Liver (tissue), 7 donors: ENCODE measurements at regions not wholly inside any gene's neighbourhood (a gene's known extent, or its start where the extent isn't known, plus 50 kb on each side); places are given as distances from the start of the nearest gene placed in this dataset.

Experiments used
- DNase-seq: peaks from one replicate; pipeline ENCODE4 v3.0.0-alpha.2; 2017; ENCODE audit warnings: low spot score
- H3K27ac ChIP-seq, 2 donors: one replicate each; pipeline ENCODE4 v1.7.0; 2013; ENCODE audit warnings: inconsistent platforms in 2 of 2, low read length in 2 of 2, control low read depth in 1 of 2, low read depth in 1 of 2, mild to moderate bottlenecking in 1 of 2
- H3K27me3 ChIP-seq, 4 donors: one replicate each; pipeline versions ENCODE4 v1.6.1 to v1.7.0; 2013; ENCODE audit warnings: low read length in 3 of 4, inconsistent platforms in 1 of 4, mild to moderate bottlenecking in 1 of 4, moderate library complexity in 1 of 4; ENCODE audit not compliant: control insufficient read depth in 4 of 4, insufficient read depth in 4 of 4
- H3K36me3 ChIP-seq, 4 donors: one replicate each; pipeline versions ENCODE4 v1.6.1 to v1.7.0; 2013; ENCODE audit warnings: low read length in 3 of 4, mild to moderate bottlenecking in 3 of 4, low read depth in 1 of 4, moderate library complexity in 1 of 4; ENCODE audit not compliant: control insufficient read depth in 4 of 4, insufficient read depth in 3 of 4
- H3K4me1 ChIP-seq, 4 donors: one replicate each; pipeline versions ENCODE4 v1.6.1 to v1.7.0; 2013; ENCODE audit warnings: low read length in 3 of 4, mild to moderate bottlenecking in 3 of 4, moderate library complexity in 1 of 4; ENCODE audit not compliant: control insufficient read depth in 4 of 4, insufficient read depth in 4 of 4
- H3K4me3 ChIP-seq, 3 donors: one replicate each; pipeline versions ENCODE4 v1.6.1 to v1.7.0; 2013; ENCODE audit warnings: low read length in 3 of 3, control low read depth in 1 of 3, low read depth in 1 of 3, mild to moderate bottlenecking in 1 of 3
- H3K9ac ChIP-seq, 2 donors: one replicate each; pipeline ENCODE4 v1.7.0; 2013; ENCODE audit warnings: low read length in 2 of 2, mild to moderate bottlenecking in 2 of 2, moderate library complexity in 2 of 2, control low read depth in 1 of 2, low read depth in 1 of 2
- H3K9me3 ChIP-seq, 4 donors: one replicate each; pipeline versions ENCODE4 v1.6.1 to v1.7.0; 2013; ENCODE audit warnings: low read length in 3 of 4; ENCODE audit not compliant: control insufficient read depth in 4 of 4
- ATF3 ChIP-seq: IDR thresholded peaks from 2 replicates; pipeline ENCODE4 v1.6.1; 2016; ENCODE audit warnings: antibody characterized with exemption
- EGR1 ChIP-seq, 2 donors: IDR thresholded peaks; 2 replicates each; pipeline ENCODE4 v1.6.1; 2016 to 2018; ENCODE audit warnings: antibody characterized with exemption in 2 of 2, low read depth in 2 of 2
- FOXA2 ChIP-seq: IDR thresholded peaks from 2 replicates; pipeline ENCODE4 v1.6.1; 2016; ENCODE audit warnings: antibody characterized with exemption
- GABPA ChIP-seq, 2 donors: IDR thresholded peaks in 1 of 2; conservative IDR thresholded peaks in 1 of 2; 2 replicates each; pipeline ENCODE4 v1.6.1; 2016; ENCODE audit warnings: antibody characterized with exemption in 2 of 2, mild to moderate bottlenecking in 1 of 2, moderate library complexity in 1 of 2
- HNF4A ChIP-seq, 2 donors: conservative IDR thresholded peaks; 2 replicates each; pipeline ENCODE4 v1.6.1; 2016; ENCODE audit warnings: antibody characterized with exemption in 2 of 2, mild to moderate bottlenecking in 2 of 2
- HNF4G ChIP-seq: IDR thresholded peaks from 2 replicates; pipeline ENCODE4 v1.6.1; 2016; ENCODE audit warnings: antibody characterized with exemption
- JUND ChIP-seq, 2 donors: IDR thresholded peaks; 2 replicates each; pipeline ENCODE4 v1.6.1; 2016; ENCODE audit warnings: antibody characterized with exemption in 2 of 2
- MAX ChIP-seq: IDR thresholded peaks from 2 replicates; pipeline ENCODE4 v1.6.1; 2016; ENCODE audit warnings: antibody characterized with exemption
- NR2F2 ChIP-seq: IDR thresholded peaks from 2 replicates; pipeline ENCODE4 v1.6.1; 2016; ENCODE audit warnings: antibody characterized with exemption
- RAD21 ChIP-seq, 2 donors: IDR thresholded peaks; 2 replicates each; pipeline ENCODE4 v1.6.1; 2016; ENCODE audit warnings: antibody characterized with exemption in 2 of 2, mild to moderate bottlenecking in 2 of 2
- REST ChIP-seq: IDR thresholded peaks from 2 replicates; pipeline ENCODE4 v1.6.1; 2016; ENCODE audit warnings: antibody characterized with exemption, mild to moderate bottlenecking
- RXRA ChIP-seq, 2 donors: IDR thresholded peaks; 2 replicates each; pipeline ENCODE4 v1.6.1; 2017 to 2018; ENCODE audit warnings: antibody characterized with exemption in 2 of 2, mild to moderate bottlenecking in 1 of 2
- SP1 ChIP-seq: IDR thresholded peaks from 2 replicates; pipeline ENCODE4 v1.6.1; 2018; ENCODE audit warnings: antibody characterized with exemption, mild to moderate bottlenecking
- TAF1 ChIP-seq: conservative IDR thresholded peaks from 2 replicates; pipeline ENCODE4 v1.6.1; 2016; ENCODE audit warnings: antibody characterized with exemption, mild to moderate bottlenecking
- YY1 ChIP-seq: IDR thresholded peaks from 2 replicates; pipeline ENCODE4 v1.6.1; 2016; ENCODE audit warnings: antibody characterized with exemption, mild to moderate bottlenecking
- ZBTB33 ChIP-seq: IDR thresholded peaks from 2 replicates; pipeline ENCODE4 v1.6.1; 2016; ENCODE audit warnings: antibody characterized with exemption
- WGBS: extraction: QIAGEN DNeasy Blood & Tissue Kit; methylation state at CpG from one replicate; pipeline ENCODE4 v1.1.7; 2013; 5-methylcytosine and 5-hydroxymethylcytosine counted together
- donor health status: healthy.
- donor health status: healthy.
- donor health status: healthy.
- donor health status: healthy.

GRCh38 chr2:59276917-59277316 lies 1035.8 kb upstream of the FANCL start:
- no peaks in the 10 kb centered on the region for H3K4me1 ChIP-seq
- H3K9me3 ChIP-seq = no peaks in the 10 kb centered on the region
- TF ChIP-seq FOXA2 = no peak
- TF ChIP-seq EGR1 (IDR thresholded peaks at IDR 0.05; ENCODE audit: low read depth in 2 of 2) = no peak
- TF ChIP-seq JUND (IDR thresholded peaks at IDR 0.05) = no peak
- no peak for TF ChIP-seq REST
- no peak for TF ChIP-seq HNF4A (conservative IDR thresholded peaks at IDR 0.05)
- TF ChIP-seq RXRA (IDR thresholded peaks at IDR 0.05) = no peak
- no peak for TF ChIP-seq ATF3
- TF ChIP-seq TAF1 = no peak
- TF ChIP-seq GABPA (IDR thresholded peaks at IDR 0.05 in 1 of 2, conservative IDR thresholded peaks at IDR 0.05 in 1 of 2) = no peak
- no peak overlapping the region for H3K27ac ChIP-seq
- no peak overlapping the region for H3K4me3 ChIP-seq
- no peaks in the 10 kb centered on the region for H3K36me3 ChIP-seq
- WGBS = 33% methylated on average over 3 of the region's 3 CpGs
- DNase-seq = no peak
- peaks cover 0 to 5% (median 0%) of the 10 kb centered on the region in 4 donors for H3K27me3 ChIP-seq
- no peak overlapping the region for H3K9ac ChIP-seq

GRCh38 chr2:59276033-59276432 lies 1034.9 kb upstream of the FANCL start:
- H3K9me3 ChIP-seq = no peaks in the 10 kb centered on the region
- DNase-seq = no peak
- no peak for TF ChIP-seq SP1
- no peak for TF ChIP-seq YY1
- no peak for TF ChIP-seq MAX
- no peak for TF ChIP-seq ZBTB33
- no peak overlapping the region for H3K4me3 ChIP-seq
- no peaks in the 10 kb centered on the region for H3K4me1 ChIP-seq
- peaks cover 0 to 3% (median 0%) of the 10 kb centered on the region in 4 donors for H3K27me3 ChIP-seq
- H3K27ac ChIP-seq = no peak overlapping the region
- WGBS = 55% methylated on average over 2 of the region's 2 CpGs
- no peak overlapping the region for H3K9ac ChIP-seq
- H3K36me3 ChIP-seq = no peaks in the 10 kb centered on the region

- H3K9me3 ChIP-seq = no peaks in the 10 kb centered on the region
- TF ChIP-seq JUND (IDR thresholded peaks at IDR 0.05) (no peak), TAF1 (no peak), RXRA (IDR thresholded peaks at IDR 0.05) (no peak), SP1 (no peak), REST (no peak), MAX (no peak), HNF4G (no peak), ZBTB33 (no peak), HNF4A (conservative IDR thresholded peaks at IDR 0.05) (no peak), RAD21 (IDR thresholded peaks at IDR 0.05) (no peak), NR2F2 (no peak)
Measured at GRCh38 chr2:59266453-59266852, 1025.3 kb upstream of the FANCL start.

More at GRCh38 chr2:59266453-59266852, 1025.3 kb upstream of the FANCL start:
- Histone ChIP-seq H3K36me3 (no peaks in the 10 kb centered on the region), H3K27me3 (no peaks in the 10 kb centered on the region), H3K27ac (no peak overlapping the region), H3K4me3 (no peak overlapping the region), H3K9ac (no peak overlapping the region), H3K4me1 (no peaks in the 10 kb centered on the region)
- DNase-seq = no peak
- 85% methylated on average over 2 of the region's 2 CpGs for WGBS
